Vagina (tissue), 2 donors: ENCODE measurements at regions not wholly inside any gene's neighbourhood (a gene's known extent, or its start where the extent isn't known, plus 50 kb on each side); places are given as distances from the start of the nearest gene placed in this dataset.

Experiments
- POLR2A ChIP-seq, 2 donors: fragments of 450-650 bp; IDR thresholded peaks; one replicate each; pipeline ENCODE4 v1.6.1; 2017; ENCODE audit warnings: antibody characterized with exemption in 2 of 2, mild to moderate bottlenecking in 2 of 2, moderate library complexity in 2 of 2
- POLR2AphosphoS5 ChIP-seq, 2 donors: sonication (generic); formaldehyde crosslinking; IDR thresholded peaks; one replicate each; pipeline ENCODE4 v1.9.0; 2017; ENCODE audit warnings: antibody characterized with exemption in 2 of 2, mild to moderate bottlenecking in 2 of 2, low read depth in 1 of 2; ENCODE audit not compliant: insufficient read depth in 1 of 2
- TF ChIP-seq, protein P1 (sequence below), 3 experiments: fragments of 450-650 bp in 2 of 3; fragments of 200-600 bp in 1 of 3; sonication (generic) in 1 of 3; IDR thresholded peaks; one replicate each; pipeline ENCODE4 v1.5.1; 2017 to 2019; ENCODE audit warnings: antibody characterized with exemption in 3 of 3, mild to moderate bottlenecking in 2 of 3, moderate library complexity in 2 of 3

DNA sequence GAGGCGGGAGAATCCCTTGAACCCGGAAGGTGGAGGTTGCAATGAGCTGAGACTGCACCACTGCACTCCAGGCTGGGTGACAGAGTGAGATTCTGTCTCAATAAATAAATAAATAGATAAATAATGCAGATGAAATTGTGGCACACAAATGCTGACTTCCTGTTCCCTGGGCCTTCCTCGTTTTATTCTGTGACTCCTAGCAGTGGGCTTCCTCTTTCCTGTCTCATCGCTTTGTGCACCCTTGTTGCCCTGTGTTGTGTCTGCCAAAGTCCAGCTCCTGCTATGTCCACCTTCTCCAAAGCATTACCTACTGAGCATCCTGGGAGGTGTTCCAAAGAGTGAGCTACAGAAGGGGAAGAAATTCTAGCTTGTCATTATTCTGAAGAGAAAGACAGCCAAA lies 100.2 kb upstream of the TIAM2 start:
- TF ChIP-seq, protein P1, sequence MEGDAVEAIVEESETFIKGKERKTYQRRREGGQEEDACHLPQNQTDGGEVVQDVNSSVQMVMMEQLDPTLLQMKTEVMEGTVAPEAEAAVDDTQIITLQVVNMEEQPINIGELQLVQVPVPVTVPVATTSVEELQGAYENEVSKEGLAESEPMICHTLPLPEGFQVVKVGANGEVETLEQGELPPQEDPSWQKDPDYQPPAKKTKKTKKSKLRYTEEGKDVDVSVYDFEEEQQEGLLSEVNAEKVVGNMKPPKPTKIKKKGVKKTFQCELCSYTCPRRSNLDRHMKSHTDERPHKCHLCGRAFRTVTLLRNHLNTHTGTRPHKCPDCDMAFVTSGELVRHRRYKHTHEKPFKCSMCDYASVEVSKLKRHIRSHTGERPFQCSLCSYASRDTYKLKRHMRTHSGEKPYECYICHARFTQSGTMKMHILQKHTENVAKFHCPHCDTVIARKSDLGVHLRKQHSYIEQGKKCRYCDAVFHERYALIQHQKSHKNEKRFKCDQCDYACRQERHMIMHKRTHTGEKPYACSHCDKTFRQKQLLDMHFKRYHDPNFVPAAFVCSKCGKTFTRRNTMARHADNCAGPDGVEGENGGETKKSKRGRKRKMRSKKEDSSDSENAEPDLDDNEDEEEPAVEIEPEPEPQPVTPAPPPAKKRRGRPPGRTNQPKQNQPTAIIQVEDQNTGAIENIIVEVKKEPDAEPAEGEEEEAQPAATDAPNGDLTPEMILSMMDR (IDR thresholded peaks at IDR 0.05) = no peak
- TF ChIP-seq POLR2AphosphoS5 (IDR thresholded peaks at IDR 0.05; ENCODE audit: insufficient read depth in 1 of 2, low read depth in 1 of 2) (no peak), POLR2A (IDR thresholded peaks at IDR 0.05) (no peak)
